ENCODE measurements at regions not wholly inside any gene's neighbourhood (a gene's known extent, or its start where the extent isn't known, plus 50 kb on each side); places are given as distances from the start of the nearest gene placed in this dataset.

DNA sequence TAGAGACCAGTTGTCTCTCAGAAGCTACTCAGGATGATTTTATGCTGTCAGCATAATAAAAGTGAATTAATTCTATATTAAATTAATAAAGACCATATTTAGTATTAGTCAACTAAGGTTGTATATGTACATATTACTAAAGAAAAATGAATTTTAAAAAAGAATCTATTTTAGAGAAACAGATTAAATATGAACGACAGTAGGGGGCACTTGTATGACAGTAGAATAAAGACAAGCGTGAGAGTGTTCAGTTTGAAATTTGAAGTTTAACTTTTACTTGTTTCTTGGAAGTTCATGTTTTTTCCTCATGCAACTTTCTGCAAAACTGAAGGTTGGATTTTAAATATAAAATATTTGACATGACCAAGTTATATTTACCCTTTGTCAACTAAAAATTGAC lies 67.9 kb upstream of the MACF1 start:
- no peak for DNase-seq (ENCODE audit: low read depth in 1 of 2, low spot score in 1 of 2)

DNA sequence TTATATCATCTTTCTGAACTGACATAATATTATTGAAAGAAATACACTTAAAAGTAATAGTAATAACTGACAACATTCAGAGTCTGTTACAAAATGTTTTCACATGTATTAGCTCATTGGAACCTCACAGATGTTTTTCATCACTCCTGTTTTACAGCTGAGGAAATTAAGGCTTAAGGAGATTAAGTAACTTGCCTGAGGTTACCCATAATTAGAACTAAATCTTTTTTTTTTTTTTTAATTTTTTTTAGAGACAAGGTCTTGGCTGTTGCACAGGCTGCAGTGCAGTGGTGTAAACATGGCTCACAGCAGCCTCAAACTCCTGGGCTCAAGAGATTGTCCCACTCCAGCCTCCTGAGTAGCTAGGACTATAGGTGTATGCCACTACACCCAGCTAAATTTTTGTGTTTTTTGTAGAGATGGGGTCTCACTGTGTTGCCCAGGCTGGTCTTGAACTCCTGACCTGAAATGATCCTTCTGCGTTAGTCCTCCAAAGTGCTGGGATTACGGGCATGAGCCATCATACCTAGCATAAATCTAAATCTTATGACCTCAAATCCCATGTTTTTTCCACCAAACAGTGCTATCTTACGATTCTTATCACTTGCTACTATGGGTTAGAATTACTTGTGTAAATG lies 64.7 kb upstream of the MACF1 start:
- H3K27ac ChIP-seq (replicated peaks), result no peak overlapping the region
- H3K27me3 ChIP-seq (ENCODE audit: insufficient read depth, poor library complexity, severe bottlenecking), result peaks cover 2% of the 10 kb centered on the region
- no peak for DNase-seq (ENCODE audit: low read depth in 1 of 2, low spot score in 1 of 2)
- H3K4me3 ChIP-seq (replicated peaks; ENCODE audit: insufficient read depth, low read length), result no peak overlapping the region
- TF ChIP-seq SPI1 (IDR thresholded peaks at IDR 0.05; ENCODE audit: borderline replicate concordance, low read depth) (no peak), POLR2AphosphoS5 (IDR thresholded peaks at IDR 0.05; ENCODE audit: low read depth) (no peak), GABPA (IDR thresholded peaks at IDR 0.05; ENCODE audit: low read depth) (no peak)
- TF ChIP-seq, protein P1, sequence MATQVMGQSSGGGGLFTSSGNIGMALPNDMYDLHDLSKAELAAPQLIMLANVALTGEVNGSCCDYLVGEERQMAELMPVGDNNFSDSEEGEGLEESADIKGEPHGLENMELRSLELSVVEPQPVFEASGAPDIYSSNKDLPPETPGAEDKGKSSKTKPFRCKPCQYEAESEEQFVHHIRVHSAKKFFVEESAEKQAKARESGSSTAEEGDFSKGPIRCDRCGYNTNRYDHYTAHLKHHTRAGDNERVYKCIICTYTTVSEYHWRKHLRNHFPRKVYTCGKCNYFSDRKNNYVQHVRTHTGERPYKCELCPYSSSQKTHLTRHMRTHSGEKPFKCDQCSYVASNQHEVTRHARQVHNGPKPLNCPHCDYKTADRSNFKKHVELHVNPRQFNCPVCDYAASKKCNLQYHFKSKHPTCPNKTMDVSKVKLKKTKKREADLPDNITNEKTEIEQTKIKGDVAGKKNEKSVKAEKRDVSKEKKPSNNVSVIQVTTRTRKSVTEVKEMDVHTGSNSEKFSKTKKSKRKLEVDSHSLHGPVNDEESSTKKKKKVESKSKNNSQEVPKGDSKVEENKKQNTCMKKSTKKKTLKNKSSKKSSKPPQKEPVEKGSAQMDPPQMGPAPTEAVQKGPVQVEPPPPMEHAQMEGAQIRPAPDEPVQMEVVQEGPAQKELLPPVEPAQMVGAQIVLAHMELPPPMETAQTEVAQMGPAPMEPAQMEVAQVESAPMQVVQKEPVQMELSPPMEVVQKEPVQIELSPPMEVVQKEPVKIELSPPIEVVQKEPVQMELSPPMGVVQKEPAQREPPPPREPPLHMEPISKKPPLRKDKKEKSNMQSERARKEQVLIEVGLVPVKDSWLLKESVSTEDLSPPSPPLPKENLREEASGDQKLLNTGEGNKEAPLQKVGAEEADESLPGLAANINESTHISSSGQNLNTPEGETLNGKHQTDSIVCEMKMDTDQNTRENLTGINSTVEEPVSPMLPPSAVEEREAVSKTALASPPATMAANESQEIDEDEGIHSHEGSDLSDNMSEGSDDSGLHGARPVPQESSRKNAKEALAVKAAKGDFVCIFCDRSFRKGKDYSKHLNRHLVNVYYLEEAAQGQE (IDR thresholded peaks at IDR 0.05; ENCODE audit: insufficient replicate concordance, low read depth), result no peak
- TF ChIP-seq, protein P2, sequence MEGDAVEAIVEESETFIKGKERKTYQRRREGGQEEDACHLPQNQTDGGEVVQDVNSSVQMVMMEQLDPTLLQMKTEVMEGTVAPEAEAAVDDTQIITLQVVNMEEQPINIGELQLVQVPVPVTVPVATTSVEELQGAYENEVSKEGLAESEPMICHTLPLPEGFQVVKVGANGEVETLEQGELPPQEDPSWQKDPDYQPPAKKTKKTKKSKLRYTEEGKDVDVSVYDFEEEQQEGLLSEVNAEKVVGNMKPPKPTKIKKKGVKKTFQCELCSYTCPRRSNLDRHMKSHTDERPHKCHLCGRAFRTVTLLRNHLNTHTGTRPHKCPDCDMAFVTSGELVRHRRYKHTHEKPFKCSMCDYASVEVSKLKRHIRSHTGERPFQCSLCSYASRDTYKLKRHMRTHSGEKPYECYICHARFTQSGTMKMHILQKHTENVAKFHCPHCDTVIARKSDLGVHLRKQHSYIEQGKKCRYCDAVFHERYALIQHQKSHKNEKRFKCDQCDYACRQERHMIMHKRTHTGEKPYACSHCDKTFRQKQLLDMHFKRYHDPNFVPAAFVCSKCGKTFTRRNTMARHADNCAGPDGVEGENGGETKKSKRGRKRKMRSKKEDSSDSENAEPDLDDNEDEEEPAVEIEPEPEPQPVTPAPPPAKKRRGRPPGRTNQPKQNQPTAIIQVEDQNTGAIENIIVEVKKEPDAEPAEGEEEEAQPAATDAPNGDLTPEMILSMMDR (IDR thresholded peaks at IDR 0.05; ENCODE audit: insufficient read depth, low read length), result no peak

More for the DNA sequence above, 67.9 kb upstream of the MACF1 start:
- Histone ChIP-seq H3K4me3 (replicated peaks; ENCODE audit: insufficient read depth, low read length) (no peak overlapping the region), H3K27ac (replicated peaks) (no peak overlapping the region), H3K27me3 (ENCODE audit: insufficient read depth, poor library complexity, severe bottlenecking) (no peaks in the 10 kb centered on the region)
- TF ChIP-seq POLR2AphosphoS5 (IDR thresholded peaks at IDR 0.05; ENCODE audit: low read depth) (no peak), GABPA (IDR thresholded peaks at IDR 0.05; ENCODE audit: low read depth) (no peak), SPI1 (IDR thresholded peaks at IDR 0.05; ENCODE audit: borderline replicate concordance, low read depth) (no peak)
- TF ChIP-seq, protein P2 (IDR thresholded peaks at IDR 0.05; ENCODE audit: insufficient read depth, low read length), result no peak
- TF ChIP-seq, protein P1 (IDR thresholded peaks at IDR 0.05; ENCODE audit: insufficient replicate concordance, low read depth), result no peak

DNA sequence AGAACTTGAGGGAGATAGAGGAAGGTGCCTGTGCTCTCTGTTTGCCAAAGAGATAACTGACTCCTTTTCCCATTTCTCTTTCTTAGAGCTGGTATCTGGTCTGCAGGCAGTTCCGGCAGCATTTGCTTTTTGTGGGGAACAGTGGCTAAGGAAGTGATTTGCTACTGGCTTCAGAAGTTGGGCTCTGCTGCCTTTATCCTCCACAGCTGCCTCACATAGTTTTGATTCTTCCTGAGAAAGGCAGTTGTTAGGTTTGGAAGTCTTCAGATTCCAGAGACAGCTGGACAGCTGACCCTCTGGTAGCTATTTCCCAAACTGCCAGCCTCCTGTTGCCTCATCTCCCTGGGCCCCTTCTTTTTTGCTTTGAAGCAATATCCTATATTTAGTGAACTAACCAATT lies 62.6 kb upstream of the MACF1 start:
- DNase-seq (ENCODE audit: low read depth in 1 of 2, low spot score in 1 of 2), result no peak
- TF ChIP-seq, protein P2 (IDR thresholded peaks at IDR 0.05; ENCODE audit: insufficient read depth, low read length), result no peak
- TF ChIP-seq, protein P1 (IDR thresholded peaks at IDR 0.05; ENCODE audit: insufficient replicate concordance, low read depth), result no peak
- TF ChIP-seq POLR2AphosphoS5 (IDR thresholded peaks at IDR 0.05; ENCODE audit: low read depth) (no peak), SPI1 (IDR thresholded peaks at IDR 0.05; ENCODE audit: borderline replicate concordance, low read depth) (no peak), GABPA (IDR thresholded peaks at IDR 0.05; ENCODE audit: low read depth) (no peak)
- Histone ChIP-seq H3K27me3 (ENCODE audit: insufficient read depth, poor library complexity, severe bottlenecking) (peaks cover 6% of the 10 kb centered on the region), H3K4me3 (replicated peaks; ENCODE audit: insufficient read depth, low read length) (no peak overlapping the region), H3K27ac (replicated peaks) (no peak overlapping the region)
